HFF-Myc (cell line): ENCODE measurements at regions not wholly inside any gene's neighbourhood (a gene's known extent, or its start where the extent isn't known, plus 50 kb on each side); places are given as distances from the start of the nearest gene placed in this dataset.

ENCODE experiments used
- DNase-seq: peaks from one replicate; pipeline ENCODE4 v3.0.0-alpha.2; 2011; ENCODE audit warnings: low read depth; ENCODE audit errors: extremely low read depth
- H3K4me3 ChIP-seq: replicated peaks from 2 replicates; pipeline ENCODE4 v1.5.1; 2011; ENCODE audit warnings: low read depth, mild to moderate bottlenecking, control low read depth, low read length
- TF ChIP-seq, protein P1 (sequence below): IDR thresholded peaks from 2 replicates; pipeline ENCODE4 v1.5.1; 2012; ENCODE audit warnings: mild to moderate bottlenecking, low read depth, low read length, control low read depth; ENCODE audit errors: missing control alignments

DNA sequence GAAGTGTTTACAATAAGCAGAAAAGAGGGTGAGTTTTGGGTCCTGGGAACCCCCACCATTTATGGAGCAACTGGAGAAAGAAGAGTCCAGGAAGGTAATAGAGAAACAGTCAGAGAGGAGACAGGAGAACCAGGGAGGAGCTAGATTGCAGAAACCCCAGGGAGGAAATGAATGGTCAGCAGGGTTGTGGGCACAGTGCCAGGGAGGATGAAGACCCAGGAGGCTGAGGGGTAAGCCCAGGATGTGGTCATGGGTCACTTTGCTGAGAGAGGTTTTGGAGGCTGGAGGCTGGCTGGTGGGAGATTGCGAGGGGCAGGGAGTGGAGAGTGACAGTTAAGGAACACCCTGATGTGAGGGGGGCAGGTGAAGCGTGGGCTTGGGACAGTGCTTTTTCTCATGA lies 169.9 kb upstream of the CSF3R start:
- TF ChIP-seq, protein P1, sequence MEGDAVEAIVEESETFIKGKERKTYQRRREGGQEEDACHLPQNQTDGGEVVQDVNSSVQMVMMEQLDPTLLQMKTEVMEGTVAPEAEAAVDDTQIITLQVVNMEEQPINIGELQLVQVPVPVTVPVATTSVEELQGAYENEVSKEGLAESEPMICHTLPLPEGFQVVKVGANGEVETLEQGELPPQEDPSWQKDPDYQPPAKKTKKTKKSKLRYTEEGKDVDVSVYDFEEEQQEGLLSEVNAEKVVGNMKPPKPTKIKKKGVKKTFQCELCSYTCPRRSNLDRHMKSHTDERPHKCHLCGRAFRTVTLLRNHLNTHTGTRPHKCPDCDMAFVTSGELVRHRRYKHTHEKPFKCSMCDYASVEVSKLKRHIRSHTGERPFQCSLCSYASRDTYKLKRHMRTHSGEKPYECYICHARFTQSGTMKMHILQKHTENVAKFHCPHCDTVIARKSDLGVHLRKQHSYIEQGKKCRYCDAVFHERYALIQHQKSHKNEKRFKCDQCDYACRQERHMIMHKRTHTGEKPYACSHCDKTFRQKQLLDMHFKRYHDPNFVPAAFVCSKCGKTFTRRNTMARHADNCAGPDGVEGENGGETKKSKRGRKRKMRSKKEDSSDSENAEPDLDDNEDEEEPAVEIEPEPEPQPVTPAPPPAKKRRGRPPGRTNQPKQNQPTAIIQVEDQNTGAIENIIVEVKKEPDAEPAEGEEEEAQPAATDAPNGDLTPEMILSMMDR: no peak
- DNase-seq: no peak
- no peak overlapping the region for H3K4me3 ChIP-seq

DNA sequence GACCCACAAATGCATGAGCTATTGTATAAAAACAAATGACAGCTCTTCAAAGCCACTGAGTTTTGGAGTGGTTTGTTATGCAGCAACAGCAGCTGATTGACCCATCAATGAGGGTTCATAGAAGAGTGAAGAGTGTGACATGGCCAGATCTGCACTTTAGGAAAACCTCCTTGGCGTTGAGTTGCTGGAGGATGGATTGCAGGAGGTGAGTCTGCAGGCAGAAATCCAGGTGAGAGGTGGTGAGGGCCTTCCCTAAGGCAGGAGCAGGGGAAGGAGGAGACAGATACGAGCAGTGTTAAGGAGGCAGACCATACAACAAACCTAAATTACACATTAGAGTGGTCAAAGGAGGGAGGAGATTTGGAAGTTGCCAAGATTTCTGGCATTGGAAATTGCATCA lies 169.3 kb upstream of the CSF3R start:
- H3K4me3 ChIP-seq: no peak overlapping the region
- TF ChIP-seq, protein P1: no peak

DNA sequence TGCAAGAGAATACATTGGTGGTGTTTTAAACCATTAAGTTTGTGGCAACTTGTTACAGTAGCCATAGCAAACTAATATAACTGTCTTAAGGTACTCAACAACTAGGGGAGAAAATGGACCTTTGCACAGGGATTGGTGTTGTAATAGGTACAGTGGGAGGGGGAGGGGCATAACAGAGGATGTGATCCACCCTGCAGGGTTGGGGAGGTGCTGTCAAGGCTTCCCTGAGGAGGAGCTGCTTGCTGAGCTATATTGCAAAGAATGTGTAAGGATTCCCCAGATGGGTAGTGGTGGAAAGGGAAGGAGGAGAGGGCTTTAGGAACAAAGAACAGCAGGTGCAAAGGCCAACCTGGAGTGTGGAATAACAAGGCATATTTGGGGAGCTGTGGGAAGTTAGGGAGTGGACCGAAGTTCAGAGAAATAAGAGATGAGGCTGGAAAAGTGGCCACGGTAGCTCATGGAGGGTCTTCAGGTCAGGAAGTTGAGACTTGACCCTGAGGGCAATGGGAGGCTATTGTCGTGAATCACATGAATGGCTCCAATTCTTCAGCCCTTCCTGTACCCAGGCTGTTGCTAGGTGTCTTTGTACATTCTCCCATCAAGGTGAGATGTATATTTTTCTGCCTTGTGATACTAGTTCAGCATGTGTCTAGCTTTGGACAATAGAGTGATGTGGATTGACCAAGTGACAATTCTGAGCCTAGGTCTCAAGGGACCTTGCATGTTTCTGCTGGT lies 168.6 kb upstream of the CSF3R start:
- DNase-seq: no peak
- H3K4me3 ChIP-seq: no peak overlapping the region
- TF ChIP-seq, protein P1: no peak

More for the DNA sequence above, 169.3 kb upstream of the CSF3R start:
- no peak for DNase-seq

DNA sequence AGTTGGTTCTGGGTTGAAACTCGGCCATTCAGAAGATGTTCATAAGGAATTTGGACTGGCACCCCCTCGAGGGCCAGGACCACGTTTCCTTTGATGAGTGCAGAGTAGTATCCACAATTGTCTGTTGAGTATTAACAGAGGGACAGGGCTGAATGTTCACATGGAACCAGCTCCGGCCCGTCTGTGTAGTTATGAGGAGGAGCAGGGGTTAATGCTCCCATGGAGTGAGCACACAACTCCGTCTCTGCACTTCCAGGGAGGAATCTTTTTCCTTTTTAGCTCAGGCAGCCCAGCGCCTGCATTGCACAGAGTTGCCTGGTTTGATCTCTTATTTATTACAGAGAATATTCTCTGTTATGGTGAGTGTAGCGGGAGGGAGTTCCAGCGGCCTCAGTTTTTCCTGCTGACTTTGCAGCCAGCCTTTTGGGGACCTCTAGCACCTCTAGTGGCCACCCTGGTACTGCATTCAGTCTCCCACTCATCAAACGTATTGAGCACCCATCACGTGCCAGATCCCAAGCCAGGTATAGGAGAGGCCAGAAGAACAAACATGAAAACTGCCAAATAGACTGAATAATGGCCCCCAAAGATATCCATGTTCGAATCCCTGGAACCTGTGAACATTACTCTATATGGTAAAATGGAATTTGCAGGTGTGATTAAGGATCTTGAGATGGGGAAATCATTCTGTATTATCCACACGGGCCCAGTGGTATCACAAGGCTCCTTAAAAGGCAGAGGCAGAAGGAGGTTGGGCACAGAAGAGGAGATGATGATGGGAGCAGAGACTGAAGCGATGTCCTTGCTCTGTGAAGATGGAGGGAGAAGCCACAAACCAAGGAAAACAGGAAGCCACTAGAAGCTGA lies 167.7 kb upstream of the CSF3R start:
- TF ChIP-seq, protein P1: peak; percentile 96
- H3K4me3 ChIP-seq: no peak overlapping the region
- peak; percentile 21 for DNase-seq

DNA sequence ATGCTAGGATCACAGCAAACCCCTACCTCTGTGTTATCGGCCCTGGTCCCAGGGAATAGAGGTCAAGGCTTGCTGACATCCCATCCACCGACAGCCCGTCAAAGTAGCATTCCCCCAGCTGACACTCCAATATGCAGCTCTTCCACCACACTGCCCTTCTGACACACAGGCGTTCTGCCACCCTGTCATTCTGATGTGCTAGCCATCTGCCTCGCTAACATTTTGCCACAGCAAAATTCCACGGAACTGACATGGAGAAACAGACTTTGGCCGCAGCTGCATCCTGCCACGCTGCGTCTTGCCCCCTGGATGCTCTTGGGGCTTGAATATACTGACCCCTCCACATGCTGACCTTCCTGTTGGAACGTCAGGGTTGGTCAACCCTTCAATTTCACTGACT lies 163.2 kb upstream of the CSF3R start:
- TF ChIP-seq, protein P1: no peak
- no peak overlapping the region for H3K4me3 ChIP-seq
- no peak for DNase-seq

DNA sequence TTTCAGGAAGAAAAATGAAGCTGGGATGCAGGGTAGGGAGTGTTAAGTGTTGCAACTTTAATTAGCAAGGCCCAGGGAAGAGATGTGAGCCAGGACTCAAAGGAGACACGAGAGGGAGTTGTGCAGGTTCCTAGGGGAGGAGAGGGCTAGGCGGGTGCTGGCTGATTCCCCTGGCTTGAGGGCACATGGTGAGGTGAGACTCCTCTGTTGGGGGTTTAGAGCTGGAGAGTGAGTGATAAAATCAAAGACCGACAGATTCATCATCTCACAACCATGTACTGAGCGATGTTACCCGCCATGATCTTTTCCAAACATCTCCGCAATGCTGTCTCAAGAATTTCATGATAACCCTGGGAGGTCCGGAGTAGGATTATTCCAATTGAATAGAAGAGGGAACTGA lies 161.8 kb upstream of the CSF3R start:
- TF ChIP-seq, protein P1: no peak
- no peak overlapping the region for H3K4me3 ChIP-seq
- no peak for DNase-seq
